Left lobe of liver (tissue), 2 donors: ENCODE measurements at regions not wholly inside any gene's neighbourhood (a gene's known extent, or its start where the extent isn't known, plus 50 kb on each side); places are given as distances from the start of the nearest gene placed in this dataset.

ENCODE experiments used
- ATAC-seq: fragments of 200-7000 bp; cut with Tn5 transposase; one replicate; pipeline ENCODE4 v1.9.1; 2020; ENCODE audit warnings: mild to moderate bottlenecking, moderate library complexity
- DNase-seq: peaks from one replicate; pipeline ENCODE4 v3.0.0-alpha.2; 2020; ENCODE audit warnings: low spot score
- donor health status: DM: no; HTN: no; CAD: no; lungs with moderate emphysema.
- donor health status: DM: no; HTN: yes; CAD: no.

DNA sequence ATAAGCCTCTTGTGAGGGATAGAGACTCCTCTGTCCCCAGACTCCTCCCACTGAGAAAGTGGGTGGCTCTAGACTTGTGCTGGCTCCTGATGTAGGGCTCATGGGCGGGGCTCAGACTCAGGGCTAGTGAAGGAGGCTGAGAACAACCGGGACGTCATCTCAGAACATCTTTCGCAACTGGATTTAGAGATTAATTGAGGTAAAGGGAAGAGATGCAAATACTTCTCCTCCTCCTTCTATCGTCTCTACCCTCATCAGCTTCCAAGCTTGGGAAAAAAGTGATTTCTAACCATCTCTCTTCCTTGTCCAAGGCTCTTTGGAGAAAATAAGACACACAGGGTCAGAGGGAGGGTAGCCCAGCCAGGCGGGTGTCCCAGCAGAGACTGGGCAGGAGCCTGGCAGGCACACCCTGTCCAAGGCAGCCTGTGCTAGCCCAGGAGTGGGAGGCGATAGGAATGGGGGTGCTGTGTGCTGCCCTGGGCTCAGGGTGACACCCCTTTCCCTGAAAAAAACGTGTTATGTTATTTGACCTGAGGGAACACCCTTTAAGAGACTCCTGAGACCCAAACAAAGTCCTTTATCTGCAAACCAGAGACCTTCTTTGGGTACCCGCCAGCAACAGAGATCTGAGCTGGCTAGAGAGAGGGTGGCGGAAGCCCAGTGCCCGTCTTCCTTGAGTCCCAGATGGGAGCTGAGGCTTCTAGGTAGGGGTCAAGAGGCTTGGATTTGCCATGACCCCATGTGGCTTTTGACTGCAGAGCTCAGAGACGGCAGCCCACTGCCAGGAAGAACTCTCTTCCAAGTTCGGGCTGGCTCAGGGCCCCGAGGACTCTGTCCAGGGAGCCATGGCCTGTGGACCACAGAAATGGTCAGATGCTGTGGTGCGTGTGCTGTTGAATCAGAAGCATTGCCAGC lies 160.9 kb downstream of the ADAMTS15 start:
- peak; percentile 38 for ATAC-seq
- no peak for DNase-seq

DNA sequence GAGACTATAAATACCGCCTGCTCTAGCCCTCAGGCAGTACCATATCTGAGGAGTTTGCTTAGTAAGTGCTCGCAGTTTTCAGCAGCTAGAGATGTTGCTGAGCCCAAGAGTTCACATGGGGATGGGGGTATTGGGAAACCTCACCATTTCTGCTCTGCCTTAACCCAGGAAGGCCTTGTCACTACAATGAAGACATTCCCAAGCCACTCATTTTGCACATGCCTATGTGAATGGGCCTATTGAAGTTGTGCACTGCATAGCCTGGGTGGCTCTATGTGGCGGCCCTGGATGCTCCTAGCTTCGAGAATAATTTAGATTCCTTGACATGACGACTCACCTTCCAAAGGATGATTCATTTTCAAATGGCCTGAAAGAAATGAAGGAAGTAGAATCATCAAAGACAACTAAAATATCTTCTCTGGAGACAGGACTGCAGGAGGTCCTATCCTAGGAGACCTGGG lies 163.4 kb downstream of the ADAMTS15 start:
- DNase-seq, result no peak
- no peak for ATAC-seq

DNA sequence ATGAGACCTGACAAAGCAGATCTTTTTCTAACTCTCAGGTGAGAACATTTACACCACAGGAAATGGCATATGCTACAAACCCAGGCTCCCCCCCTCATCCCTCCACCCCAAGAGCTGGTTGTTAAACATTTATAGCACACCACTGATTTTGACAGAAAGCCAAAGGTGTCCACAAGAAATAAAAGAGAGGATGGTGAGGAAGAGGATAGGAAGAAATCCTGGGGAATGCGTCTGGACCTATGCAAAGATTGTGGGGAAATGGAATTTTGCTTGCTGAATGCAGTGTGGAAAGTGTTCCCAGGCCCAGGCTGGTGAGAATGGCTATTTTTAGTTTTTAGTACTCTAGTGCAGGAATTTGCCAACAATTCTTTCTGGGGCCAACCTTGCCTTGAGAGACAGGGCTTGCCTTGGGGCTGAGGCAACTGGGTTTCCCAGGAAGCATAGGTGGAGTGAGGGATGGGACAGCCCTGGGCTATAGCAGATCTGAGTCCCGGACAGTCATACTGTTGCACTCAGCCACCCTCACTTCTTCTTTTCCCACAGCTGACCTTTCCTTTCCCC lies 163.9 kb downstream of the ADAMTS15 start:
- ATAC-seq (no peak), DNase-seq (no peak)

GRCh38 chr11:130613396-130613795 lies 165.0 kb downstream of the ADAMTS15 start:
- no peak for DNase-seq
- ATAC-seq, result no peak

- DNase-seq, result no peak
- no peak for ATAC-seq
These were observed 166.1 kb downstream of the ADAMTS15 start for GRCh38 chr11:130614591-130614990.

DNA sequence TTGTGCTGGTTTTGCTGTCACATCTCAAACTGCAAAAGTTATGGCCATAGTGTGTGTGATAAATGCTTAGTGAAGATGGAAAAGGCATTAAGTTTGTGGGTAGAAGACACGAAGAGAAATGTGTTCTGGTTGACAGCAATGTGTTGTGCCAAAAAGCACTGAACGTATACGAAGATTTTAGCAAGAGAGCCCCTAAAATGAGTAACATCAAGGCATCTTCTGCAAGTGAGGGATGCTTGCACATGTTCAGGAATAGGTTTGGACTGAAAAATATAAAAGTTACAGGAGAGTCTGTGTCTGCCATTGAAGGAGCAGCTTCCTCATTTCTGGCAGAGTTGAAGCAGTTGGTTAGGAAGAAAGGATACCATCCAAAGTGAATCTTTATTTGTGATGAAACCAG lies 167.1 kb downstream of the ADAMTS15 start:
- DNase-seq (no peak), ATAC-seq (no peak)

GRCh38 chr11:130616573-130616972 lies 168.1 kb downstream of the ADAMTS15 start:
- ATAC-seq, result no peak
- no peak for DNase-seq

- DNase-seq (no peak), ATAC-seq (no peak)
These were observed 168.6 kb downstream of the ADAMTS15 start for GRCh38 chr11:130617001-130617400.

- ATAC-seq, result no peak
- no peak for DNase-seq
These were observed 172.1 kb downstream of the ADAMTS15 start for GRCh38 chr11:130620548-130620947.

DNA sequence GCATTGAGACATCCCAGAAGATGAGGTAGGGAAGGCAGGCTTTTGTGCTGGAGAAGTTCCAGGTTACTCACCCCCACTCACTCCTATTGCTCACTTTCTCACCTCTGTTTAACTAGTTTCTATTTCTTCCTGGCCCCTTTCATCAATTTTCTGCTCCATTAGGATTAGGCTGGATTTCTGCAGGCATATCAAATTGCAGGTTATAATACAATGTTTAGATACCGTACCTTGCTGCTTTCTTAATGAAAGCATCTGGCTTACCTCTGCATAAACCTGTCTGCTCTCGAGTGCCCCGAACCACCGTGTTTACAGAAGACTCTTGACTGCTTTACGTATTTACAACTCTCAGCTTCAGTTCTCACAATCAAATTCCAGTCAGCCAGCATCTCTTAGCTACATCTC lies 173.7 kb downstream of the ADAMTS15 start:
- ATAC-seq (no peak), DNase-seq (no peak)

- ATAC-seq, result no peak
- DNase-seq, result no peak
These were observed 175.5 kb downstream of the ADAMTS15 start for GRCh38 chr11:130623670-130624668.

DNA sequence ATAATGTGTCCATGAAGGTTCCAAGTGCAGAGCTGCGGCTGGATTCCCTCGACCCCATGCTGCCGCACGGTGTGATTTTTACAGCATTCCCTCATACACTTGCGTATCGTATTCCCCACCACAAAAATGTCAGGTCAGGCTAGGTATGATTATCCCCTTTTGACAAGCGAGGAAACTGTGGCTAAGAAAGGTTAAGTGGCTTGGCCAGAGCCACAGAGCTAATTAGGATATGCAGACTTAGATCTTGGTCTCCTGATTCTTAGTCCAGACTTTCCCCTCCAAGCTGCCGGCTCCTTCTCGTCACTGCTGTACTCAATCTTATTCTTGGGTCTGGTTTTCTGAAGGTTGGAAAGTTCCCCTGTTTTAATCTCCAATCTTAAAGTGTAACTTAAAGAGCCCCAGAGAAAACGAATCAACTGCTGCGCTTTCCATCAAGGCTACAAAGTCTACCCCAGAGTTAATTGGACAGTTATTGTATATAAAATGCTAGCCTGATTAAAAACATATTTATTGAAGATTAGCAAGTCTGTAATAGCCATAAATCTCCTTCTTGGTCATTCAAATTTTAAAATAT lies 176.6 kb downstream of the ADAMTS15 start:
- no peak for ATAC-seq
- DNase-seq, result no peak

DNA sequence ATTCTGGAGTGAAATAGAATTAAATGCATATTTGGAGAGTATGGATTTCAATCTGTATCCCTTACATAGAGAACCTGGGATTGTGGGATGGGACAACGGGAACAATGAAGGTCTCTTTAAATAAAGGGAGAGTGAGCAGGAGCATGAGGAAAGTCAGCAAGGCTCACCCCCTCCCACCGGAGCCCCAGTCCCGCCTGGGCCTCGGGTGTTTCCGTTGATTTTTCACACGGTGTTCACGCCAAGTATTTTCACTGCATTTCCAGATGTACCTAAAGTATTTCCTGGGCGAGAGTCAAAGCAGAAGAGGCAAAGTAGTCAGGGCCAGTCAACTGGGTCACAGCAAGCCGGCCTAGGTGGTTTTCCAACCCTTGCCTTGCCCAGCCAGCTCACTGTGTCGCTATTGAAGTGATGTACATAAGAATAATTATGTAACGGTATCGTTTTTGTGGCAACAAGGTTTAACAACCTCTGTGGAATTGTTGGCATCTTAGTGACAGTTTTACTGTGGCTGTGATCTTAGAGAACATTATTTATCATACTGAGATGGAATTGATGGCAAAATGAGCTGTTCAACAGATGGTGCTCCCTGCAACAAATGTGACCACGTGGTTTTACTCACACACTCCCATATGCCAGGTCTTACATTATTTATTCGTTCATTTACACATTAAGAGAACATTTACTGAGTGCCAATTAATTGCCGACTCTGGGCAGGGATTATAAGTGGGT lies 177.3 kb downstream of the ADAMTS15 start:
- ATAC-seq (no peak), DNase-seq (no peak)

DNA sequence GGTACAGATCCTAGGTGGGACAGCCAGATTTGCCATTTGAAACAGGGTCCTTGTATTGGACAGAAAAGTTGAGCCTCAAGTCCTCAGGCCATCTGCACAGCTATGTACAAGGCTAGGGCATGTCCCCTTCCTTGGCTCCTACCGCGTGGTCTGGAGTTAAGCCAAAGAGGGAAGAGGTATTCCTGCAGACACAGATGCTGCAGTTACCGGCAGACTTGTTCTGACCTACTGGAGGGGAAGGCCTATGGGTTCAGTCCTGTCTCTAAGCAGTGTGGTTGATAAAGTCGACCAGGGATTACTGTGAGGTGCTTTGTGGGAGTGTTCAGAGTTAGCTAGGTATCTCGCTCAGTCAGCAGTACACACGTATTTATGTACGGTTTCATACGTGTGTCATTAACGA lies 180.6 kb downstream of the ADAMTS15 start:
- DNase-seq (no peak), ATAC-seq (no peak)

DNA sequence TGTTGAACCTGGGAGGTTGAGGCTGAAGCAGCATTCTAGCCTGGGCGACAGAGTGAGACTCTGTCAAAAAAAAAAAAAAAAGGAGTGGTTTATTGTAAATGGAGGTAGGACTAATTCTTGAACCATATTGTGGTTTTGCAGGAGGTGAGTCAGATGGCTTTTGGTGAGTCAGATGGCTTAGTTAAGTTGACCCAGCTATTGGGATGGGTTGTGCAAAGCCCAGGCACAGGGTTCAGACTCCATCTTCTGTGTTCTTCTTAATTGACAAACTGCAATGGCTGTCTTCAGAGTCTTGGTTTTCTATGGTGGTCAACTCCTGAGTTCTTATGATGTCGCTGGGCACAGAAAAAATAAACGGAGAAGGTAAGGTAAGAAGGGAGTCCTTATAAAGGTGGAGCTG lies 182.7 kb downstream of the ADAMTS15 start:
- ATAC-seq, result no peak
- no peak for DNase-seq

GRCh38 chr11:130633466-130633865 lies 185.0 kb downstream of the ADAMTS15 start:
- no peak for DNase-seq
- no peak for ATAC-seq

- no peak for DNase-seq
These were observed 185.7 kb downstream of the ADAMTS15 start for GRCh38 chr11:130634186-130634585.

GRCh38 chr11:130634961-130635473 lies 186.6 kb downstream of the ADAMTS15 start:
- no peak for DNase-seq
- ATAC-seq, result peak; percentile 17

More at GRCh38 chr11:130634186-130634585, 185.7 kb downstream of the ADAMTS15 start:
- ATAC-seq, result no peak

GRCh38 chr11:130635937-130636630 lies 187.6 kb downstream of the ADAMTS15 start:
- ATAC-seq, result no peak

More at GRCh38 chr11:130635937-130636630, 187.6 kb downstream of the ADAMTS15 start:
- DNase-seq, result no peak
